CD4-positive, alpha-beta T cell treated with Interleukin-6 at 100 ng/mL for 8 hours (primary cell): ENCODE measurements at regions not wholly inside any gene's neighbourhood (a gene's known extent, or its start where the extent isn't known, plus 50 kb on each side); places are given as distances from the start of the nearest gene placed in this dataset.
"Not testable (repeated sequence)": the region's sequence is repeated elsewhere in the genome, so short reads cannot be mapped to it uniquely, and the experiment has no call there.

Experiments
- DNase-seq: peaks from one replicate; pipeline ENCODE4 v3.0.0-alpha.2; 2020; ENCODE audit warnings: mixed read lengths, low spot score

DNA sequence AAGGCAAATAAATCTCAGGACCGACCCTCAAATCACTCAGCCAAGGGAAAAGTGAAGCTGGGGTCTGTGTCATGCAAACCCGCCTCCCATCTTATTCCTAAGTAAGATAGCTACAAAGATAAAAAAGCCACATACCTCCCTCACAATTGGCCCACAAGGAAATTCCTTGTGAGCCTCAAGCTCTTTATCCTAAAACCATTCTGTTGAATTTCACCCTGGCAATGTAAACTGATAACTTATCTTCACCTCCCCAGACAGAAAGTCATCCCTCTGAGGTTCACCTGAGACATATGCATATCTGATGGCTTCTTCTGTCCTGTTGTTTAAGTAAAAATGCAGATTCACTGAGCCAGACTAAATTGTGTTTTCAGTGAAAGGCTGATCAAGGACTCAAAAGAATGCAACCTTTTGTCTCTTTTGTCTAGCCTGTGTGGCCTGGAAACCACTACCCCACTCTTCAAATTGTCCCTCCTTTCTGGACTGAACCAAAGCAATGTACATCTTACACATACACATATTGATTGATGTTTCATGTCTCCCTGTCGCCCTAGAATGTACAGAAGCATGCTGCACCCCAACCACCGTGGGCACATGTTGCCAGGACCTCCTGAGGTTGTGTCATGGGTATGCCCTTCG is 91.3 kb downstream of the MFAP3L start:
- DNase-seq = no peak

- DNase-seq = no peak
These were observed 92.7 kb downstream of the MFAP3L start for GRCh38 chr4:169933531-169933930.

DNA sequence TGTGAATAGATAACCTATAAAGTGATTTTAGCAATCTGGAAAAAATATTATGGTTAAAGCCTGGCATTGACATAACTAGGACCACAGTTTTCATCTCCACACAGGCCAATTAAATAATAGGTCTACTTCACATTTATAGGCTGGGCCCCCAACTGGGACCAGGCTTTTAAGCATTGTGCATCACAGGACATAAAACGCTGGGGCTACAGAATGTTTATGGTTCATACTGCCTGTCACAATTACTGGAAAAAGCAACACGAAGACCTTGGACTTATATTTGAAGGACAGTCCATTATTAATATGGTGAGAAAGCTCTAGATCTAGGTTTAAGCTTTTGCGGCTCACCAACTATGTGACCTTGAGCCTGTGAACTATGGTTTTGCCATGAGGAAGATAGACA is 94.2 kb downstream of the MFAP3L start:
- DNase-seq = no peak

- DNase-seq = not testable (repeated sequence)
These were observed 95.4 kb downstream of the MFAP3L start for GRCh38 chr4:169930755-169931154.

GRCh38 chr4:169927280-169927679 is 98.9 kb downstream of the MFAP3L start:
- DNase-seq = no peak

GRCh38 chr4:169925678-169926077 is 100.5 kb downstream of the MFAP3L start:
- DNase-seq = no peak

GRCh38 chr4:169922632-169923276 is 103.4 kb downstream of the MFAP3L start:
- no peak for DNase-seq

- no peak for DNase-seq
These were observed 104.5 kb downstream of the MFAP3L start for GRCh38 chr4:169921732-169922131.

DNA sequence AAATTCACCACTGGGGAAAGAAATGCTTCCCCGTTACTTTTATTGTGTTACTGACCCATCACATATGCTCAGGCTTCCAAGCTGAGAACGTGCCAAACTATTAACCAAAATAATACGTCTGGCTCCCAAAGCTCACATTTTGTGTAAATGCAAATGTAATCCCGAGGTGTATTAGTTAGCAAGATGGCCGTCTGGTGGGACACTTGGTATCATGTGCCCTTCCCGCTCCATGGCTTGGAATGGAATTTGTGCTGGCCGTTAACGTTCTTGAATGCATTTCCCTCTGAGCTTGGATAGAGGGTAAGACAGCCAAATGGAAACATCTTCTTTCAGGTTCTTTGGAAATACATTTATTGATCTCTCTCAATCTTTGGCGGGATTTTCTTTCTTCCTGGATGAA is 105.0 kb downstream of the MFAP3L start:
- no peak for DNase-seq

GRCh38 chr4:169919194-169920124 is 106.7 kb downstream of the MFAP3L start:
- not testable (repeated sequence) for DNase-seq

DNA sequence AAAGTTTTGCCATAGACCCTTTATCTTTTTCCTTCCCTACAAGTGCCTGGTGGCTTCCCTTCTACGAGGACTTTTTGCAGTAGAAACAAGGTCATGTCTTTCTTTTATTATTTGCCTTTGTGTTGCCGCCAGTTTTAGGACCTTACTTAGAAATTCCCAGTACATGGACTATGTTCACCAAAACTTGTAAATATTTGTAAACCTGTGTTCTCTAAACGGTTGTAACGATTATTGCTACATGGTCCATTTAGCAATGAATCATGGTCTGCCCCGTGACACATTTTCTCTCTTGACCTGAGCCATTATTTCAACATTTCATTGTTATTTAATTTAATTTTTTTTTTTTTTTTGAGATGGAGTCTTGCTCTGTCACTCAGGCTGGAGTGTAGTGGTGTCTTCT is 110.7 kb downstream of the MFAP3L start:
- no peak for DNase-seq

DNA sequence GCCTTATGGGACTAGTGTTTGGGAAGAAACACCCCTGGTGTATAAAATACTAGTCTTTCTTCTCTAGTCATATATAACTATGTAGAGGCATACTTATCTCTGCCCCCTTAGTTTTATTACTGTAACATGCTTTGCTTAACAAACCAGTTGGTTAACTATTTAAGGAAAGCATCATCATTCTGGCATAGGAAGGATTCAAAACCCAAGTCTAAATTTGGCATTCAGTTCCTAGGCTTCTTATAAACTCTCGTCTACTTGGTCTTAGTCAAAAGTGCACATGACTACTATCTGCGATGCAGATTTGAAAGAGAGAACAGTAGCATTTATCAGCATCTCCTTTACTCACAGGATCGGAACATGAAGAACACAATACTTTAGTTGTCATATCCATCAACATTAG is 111.3 kb downstream of the MFAP3L start:
- DNase-seq = no peak

- DNase-seq = no peak
These were observed 113.2 kb downstream of the MFAP3L start for GRCh38 chr4:169912996-169913395.

DNA sequence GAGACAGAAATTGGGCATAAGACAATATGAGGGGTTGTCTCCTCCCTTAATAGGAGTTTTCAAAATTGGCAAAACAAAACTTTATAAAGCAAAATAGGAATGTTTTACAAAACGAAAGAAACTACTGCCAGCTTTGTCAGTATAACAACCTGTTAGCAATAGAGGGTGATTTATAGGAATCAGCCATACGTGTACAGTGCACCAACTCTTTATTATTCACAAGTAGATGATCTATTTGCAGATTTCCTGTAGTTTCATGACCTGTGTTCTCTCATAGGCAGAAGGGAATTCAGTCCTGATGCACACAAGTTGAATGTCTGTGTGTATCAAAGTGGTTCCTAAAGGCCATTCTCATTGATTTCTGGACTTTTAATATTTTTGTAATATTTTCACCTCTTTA is 116.3 kb downstream of the MFAP3L start:
- DNase-seq = no peak

GRCh38 chr4:169909479-169909878 is 116.7 kb downstream of the MFAP3L start:
- no peak for DNase-seq

DNA sequence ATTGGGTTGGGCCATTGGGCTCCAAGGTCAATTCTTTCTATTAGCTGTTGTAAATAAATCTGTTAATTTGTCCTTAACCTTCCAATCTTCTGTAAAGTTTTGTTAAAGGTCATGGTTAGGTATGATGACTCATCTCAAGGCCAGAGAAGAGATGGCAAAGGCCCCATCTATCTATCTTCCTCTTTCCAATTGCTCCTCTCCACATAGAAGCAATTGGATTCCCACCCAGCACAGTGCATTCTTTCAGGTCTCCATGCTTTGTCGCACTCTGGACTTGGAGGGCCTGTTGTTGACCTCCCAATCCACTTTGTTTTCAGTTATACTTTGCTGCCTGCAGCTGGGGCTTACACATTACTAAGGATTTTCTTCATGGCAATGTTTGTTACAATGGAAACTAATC is 118.5 kb downstream of the MFAP3L start:
- DNase-seq = no peak

- no peak for DNase-seq
These were observed 119.4 kb downstream of the MFAP3L start for GRCh38 chr4:169906821-169907220.

DNA sequence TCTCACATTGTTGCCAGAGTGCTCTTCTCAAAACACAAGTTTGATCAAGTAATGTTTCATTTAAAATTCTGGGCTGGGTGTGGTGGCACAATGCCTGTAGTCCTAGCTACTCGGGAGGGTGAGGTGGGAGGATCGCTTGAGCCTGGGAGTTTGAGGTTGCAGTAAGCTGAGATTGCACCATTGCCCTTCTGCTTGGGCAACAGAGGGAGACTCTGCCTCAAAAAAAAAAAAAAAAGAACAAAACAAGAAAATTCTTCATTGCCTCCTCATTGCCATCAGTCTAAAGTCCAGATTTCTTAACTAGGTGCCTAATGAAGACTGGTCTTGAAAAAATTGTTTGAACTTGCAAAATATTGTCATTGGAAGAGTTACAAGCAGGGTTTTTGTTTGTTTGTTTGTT is 120.1 kb downstream of the MFAP3L start:
- DNase-seq = no peak

- no peak for DNase-seq
These were observed 123.4 kb downstream of the MFAP3L start for GRCh38 chr4:169902658-169903345.

GRCh38 chr4:169900241-169900845 is 125.9 kb downstream of the MFAP3L start:
- no peak for DNase-seq

DNA sequence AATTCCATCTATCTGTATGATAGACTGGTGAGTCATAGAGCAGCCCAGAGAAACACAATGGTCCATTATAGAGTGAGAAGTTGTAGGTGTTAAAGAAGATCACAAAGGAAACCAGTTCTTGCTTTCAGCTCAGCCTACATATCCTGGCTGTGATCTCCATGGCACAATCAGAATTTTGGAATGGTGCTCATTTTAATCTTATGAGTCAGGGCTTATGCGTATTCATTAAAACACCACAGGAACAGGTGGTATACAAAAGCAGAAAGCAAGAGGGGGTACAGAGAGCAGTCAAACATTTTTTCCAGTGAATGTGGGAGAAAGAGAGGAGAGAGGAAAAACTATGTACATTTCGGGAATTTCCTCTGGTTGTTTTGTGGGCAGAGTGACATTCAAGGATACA is 126.9 kb downstream of the MFAP3L start:
- DNase-seq = no peak

DNA sequence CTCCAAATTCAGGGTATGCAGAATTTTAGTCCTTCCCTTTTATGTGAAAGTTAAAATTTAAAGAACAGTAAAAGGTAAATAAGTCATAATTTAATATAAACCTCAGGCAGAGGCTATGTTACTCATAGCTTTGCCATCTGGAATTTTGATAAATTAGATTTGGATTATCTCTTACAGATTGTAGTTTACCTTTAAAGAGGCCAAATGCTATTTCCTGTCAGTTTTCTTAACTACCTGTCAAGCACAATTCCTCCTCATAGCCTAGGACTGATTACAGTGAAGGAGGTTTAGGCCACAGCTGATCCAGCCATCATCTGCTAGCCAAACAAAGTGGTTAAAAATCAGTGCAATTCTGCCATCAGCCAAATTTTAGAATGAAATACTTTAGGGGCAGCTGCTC is 128.1 kb downstream of the MFAP3L start:
- DNase-seq = no peak
